ENCODE measurements at regions not wholly inside any gene's neighbourhood (a gene's known extent, or its start where the extent isn't known, plus 50 kb on each side); places are given as distances from the start of the nearest gene placed in this dataset.

GRCh38 chr18:10205151-10205550 is 249.3 kb upstream of the APCDD1 start:
- H2AFZ ChIP-seq (ENCODE audit: low read depth, low read length, poor library complexity, severe bottlenecking): no peak overlapping the region
- ChIA-PET CTCF (no interaction called here), POLR2A (no interaction called here), RAD21 (ENCODE audit: low non-redundant PET in 1 of 2, low total read pairs in 2 of 2, uncharacterized antibody in 2 of 2, unreplicated experiment in 2 of 2) (no interaction called here)
- no peak overlapping the region for H3K9ac ChIP-seq (ENCODE audit: low read length)
- intact Hi-C loops (cut with micrococcal nuclease): no loop called here
- no peak for DNase-seq (ENCODE audit: low read depth, low spot score)
- no peaks in the 10 kb centered on the region for H4K20me1 ChIP-seq (ENCODE audit: insufficient read depth)
- no peak for ATAC-seq
- no TSS peak for BruUV-seq (replicated peaks)
- no peaks in the 10 kb centered on the region for H3K9me2 ChIP-seq (ENCODE audit: insufficient read depth)
- no peak overlapping the region for H3K4me3 ChIP-seq (replicated peaks in 1 of 2; ENCODE audit: low read depth in 1 of 2, low read length in 2 of 2)
- no peaks in the 10 kb centered on the region for H3K79me2 ChIP-seq (ENCODE audit: insufficient read depth, low read length)
- no peak overlapping the region for H3K27ac ChIP-seq (ENCODE audit: low read depth, low read length)
- no peak overlapping the region for H3K4me2 ChIP-seq (ENCODE audit: low read length)
- H3K9me3 ChIP-seq (ENCODE audit: control insufficient read depth in 1 of 2, insufficient read depth in 1 of 2, low read depth in 1 of 2, low read length in 2 of 2): no peaks in the 10 kb centered on the region
- no peaks in the 10 kb centered on the region for H3K36me3 ChIP-seq (ENCODE audit: control insufficient read depth in 1 of 2, insufficient read depth in 2 of 2, low read length in 2 of 2)
- TF ChIP-seq SP1 (IDR thresholded peaks at IDR 0.05; ENCODE audit: low read depth): no peak
- no peak for TF ChIP-seq POLR2AphosphoS5 (IDR thresholded peaks at IDR 0.05; ENCODE audit: low read depth, low read length)
- no peak for TF ChIP-seq FOSL1 (IDR thresholded peaks at IDR 0.05; ENCODE audit: low read depth)
- TF ChIP-seq REST (IDR thresholded peaks at IDR 0.05; ENCODE audit: low read depth): no peak
- TF ChIP-seq, protein P1, sequence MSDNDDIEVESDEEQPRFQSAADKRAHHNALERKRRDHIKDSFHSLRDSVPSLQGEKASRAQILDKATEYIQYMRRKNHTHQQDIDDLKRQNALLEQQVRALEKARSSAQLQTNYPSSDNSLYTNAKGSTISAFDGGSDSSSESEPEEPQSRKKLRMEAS (IDR thresholded peaks at IDR 0.05): no peak
- TF ChIP-seq ZFX (IDR thresholded peaks at IDR 0.05): no peak
- no peak for TF ChIP-seq SRF (IDR thresholded peaks at IDR 0.05; ENCODE audit: low read depth)
- TF ChIP-seq YY1 (IDR thresholded peaks at IDR 0.05; ENCODE audit: extremely low read depth, insufficient replicate concordance, low read depth, low read length): no peak
- no peak for TF ChIP-seq TCF7L2 (IDR thresholded peaks at IDR 0.05; ENCODE audit: borderline replicate concordance, extremely low read depth, insufficient read depth, insufficient read length)
- TF ChIP-seq EGR1 (IDR thresholded peaks at IDR 0.05; ENCODE audit: low read depth): no peak
- no peak for TF ChIP-seq CTCF (IDR thresholded peaks at IDR 0.05 in 2 of 3, conservative IDR thresholded peaks at IDR 0.05 in 1 of 3; ENCODE audit: borderline replicate concordance in 1 of 3, insufficient read depth in 1 of 3, low read depth in 2 of 3, low read length in 2 of 3)
- TF ChIP-seq CEBPB (IDR thresholded peaks at IDR 0.05; ENCODE audit: low read depth): no peak
- no peak for TF ChIP-seq POLR2A (IDR thresholded peaks at IDR 0.05; ENCODE audit: borderline replicate concordance, extremely low read depth, insufficient read depth, insufficient read length)
- TF ChIP-seq JUND (IDR thresholded peaks at IDR 0.05): no peak
- no peak for TF ChIP-seq SIN3A (IDR thresholded peaks at IDR 0.05; ENCODE audit: low read depth)
- no peak for TF ChIP-seq ZBTB33 (IDR thresholded peaks at IDR 0.05; ENCODE audit: extremely low read depth, insufficient replicate concordance, low read length)
- H3K4me1 ChIP-seq (ENCODE audit: control insufficient read depth in 1 of 2, insufficient read depth in 2 of 2, low read length in 2 of 2): no peaks in the 10 kb centered on the region
- H3K27me3 ChIP-seq (ENCODE audit: insufficient read depth, low read length): no peaks in the 10 kb centered on the region

Measured in HCT116 (cell line).